ENCODE measurements at regions not wholly inside any gene's neighbourhood (a gene's known extent, or its start where the extent isn't known, plus 50 kb on each side); places are given as distances from the start of the nearest gene placed in this dataset.

DNA sequence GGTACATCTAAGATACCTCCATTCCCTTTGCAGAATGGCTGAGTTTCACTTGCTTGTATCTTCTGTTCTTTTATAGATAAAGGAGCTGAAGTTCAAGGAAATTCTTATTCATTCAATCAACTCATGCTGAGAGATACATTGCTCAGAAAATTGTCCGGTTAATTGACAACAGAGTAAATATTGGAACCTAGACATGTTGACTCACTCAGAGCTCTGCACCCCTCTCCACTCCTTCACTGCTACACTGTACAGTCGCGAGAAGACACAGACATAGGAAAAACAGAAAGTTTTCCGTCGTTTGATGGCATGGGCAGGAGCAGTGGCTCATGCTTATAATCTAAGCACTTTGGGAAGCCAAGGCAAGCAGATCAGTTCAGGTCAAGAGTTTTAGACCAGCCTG, 690.5 kb upstream of the SOX9 start:
- TF ChIP-seq, protein P1, sequence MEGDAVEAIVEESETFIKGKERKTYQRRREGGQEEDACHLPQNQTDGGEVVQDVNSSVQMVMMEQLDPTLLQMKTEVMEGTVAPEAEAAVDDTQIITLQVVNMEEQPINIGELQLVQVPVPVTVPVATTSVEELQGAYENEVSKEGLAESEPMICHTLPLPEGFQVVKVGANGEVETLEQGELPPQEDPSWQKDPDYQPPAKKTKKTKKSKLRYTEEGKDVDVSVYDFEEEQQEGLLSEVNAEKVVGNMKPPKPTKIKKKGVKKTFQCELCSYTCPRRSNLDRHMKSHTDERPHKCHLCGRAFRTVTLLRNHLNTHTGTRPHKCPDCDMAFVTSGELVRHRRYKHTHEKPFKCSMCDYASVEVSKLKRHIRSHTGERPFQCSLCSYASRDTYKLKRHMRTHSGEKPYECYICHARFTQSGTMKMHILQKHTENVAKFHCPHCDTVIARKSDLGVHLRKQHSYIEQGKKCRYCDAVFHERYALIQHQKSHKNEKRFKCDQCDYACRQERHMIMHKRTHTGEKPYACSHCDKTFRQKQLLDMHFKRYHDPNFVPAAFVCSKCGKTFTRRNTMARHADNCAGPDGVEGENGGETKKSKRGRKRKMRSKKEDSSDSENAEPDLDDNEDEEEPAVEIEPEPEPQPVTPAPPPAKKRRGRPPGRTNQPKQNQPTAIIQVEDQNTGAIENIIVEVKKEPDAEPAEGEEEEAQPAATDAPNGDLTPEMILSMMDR (conservative IDR thresholded peaks at IDR 0.05): no peak
- no peak for TF ChIP-seq ZFX (IDR thresholded peaks at IDR 0.05)
